Fibroblast of villous mesenchyme (primary cell): ENCODE measurements at regions not wholly inside any gene's neighbourhood (a gene's known extent, or its start where the extent isn't known, plus 50 kb on each side); places are given as distances from the start of the nearest gene placed in this dataset.

Experiments used
- DNase-seq: peaks from one replicate; pipeline ENCODE4 v3.0.0-alpha.2; 2010; ENCODE audit warnings: low read depth
- H3K4me3 ChIP-seq: 2 replicates; pipeline ENCODE4 v1.5.1; 2011; ENCODE audit warnings: low read depth, mild to moderate bottlenecking, low read length
- CTCF ChIP-seq: IDR thresholded peaks from 2 replicates; pipeline ENCODE4 v1.5.1; 2012; ENCODE audit warnings: low read depth, mild to moderate bottlenecking, low read length; ENCODE audit not compliant: insufficient read depth

DNA sequence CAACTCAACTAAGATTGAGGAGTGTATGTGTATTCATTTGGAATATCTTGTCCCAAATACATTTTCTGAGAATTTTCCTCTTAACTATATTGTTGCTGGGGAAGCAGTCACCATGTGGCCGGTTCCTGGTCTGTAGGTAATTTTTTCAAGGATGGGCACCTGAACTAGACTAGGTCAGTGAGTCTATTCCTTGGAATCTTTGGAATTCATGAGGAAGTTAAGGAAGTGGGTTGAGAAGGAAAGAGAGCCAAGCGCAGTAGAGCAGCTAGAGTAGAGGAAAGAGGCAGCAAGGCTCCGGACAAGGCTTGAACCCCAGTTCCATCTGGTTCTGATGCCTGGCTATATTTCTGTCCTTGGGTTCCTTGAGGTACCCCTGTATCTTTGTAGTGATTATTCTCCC lies 183.7 kb downstream of the DACT1 start:
- DNase-seq = no peak
- H3K4me3 ChIP-seq = no peak overlapping the region
- TF ChIP-seq CTCF = no peak

- DNase-seq = no peak
- TF ChIP-seq CTCF = no peak
- H3K4me3 ChIP-seq = no peak overlapping the region
Measured at GRCh38 chr14:58822856-58823255, 185.1 kb downstream of the DACT1 start.

DNA sequence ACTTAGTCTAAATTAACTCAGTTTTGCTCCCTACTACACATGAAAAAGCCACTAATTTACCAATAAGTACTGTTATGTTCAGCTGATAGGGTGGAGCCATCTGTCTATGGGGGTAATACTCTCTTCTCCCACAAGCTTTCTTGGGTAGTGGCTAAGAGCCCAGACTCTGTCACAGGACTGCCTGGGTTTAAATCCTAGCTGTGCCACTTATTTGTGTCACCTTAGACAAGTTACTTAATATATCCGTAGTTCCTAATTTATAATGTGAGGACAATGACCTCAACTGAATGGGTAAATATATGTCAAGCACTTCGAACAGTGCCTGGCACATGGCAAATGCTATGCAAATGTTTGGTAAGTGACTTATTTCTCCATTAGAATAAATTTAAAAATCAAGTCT lies 185.6 kb downstream of the DACT1 start:
- H3K4me3 ChIP-seq = no peak overlapping the region
- no peak for DNase-seq
- TF ChIP-seq CTCF = no peak

DNA sequence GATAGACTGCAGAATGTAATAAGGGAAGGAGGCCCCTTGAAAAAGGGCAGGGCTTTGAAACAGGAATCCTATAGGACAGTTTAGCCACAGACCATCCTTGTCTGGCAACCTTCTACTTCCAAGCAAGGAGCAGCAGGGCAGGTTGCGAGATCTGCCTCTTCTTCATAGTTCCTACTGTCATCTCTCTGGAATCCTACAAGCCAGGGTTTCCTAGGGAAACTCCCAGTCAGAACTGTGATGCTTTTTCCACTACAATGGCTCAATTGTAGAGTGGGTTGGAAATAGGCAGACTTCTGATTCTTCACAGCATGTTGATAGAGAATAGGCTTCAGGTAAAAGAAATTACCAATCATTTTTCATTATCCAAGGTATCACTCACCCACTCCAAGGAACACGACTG lies 186.3 kb downstream of the DACT1 start:
- no peak for DNase-seq
- TF ChIP-seq CTCF = no peak
- H3K4me3 ChIP-seq = no peak overlapping the region

- H3K4me3 ChIP-seq = no peak overlapping the region
- DNase-seq = no peak
Measured at GRCh38 chr14:58824796-58825195, 187.0 kb downstream of the DACT1 start.

GRCh38 chr14:58825606-58826005 lies 187.8 kb downstream of the DACT1 start:
- no peak for TF ChIP-seq CTCF
- no peak for DNase-seq
- H3K4me3 ChIP-seq = no peak overlapping the region

More at GRCh38 chr14:58824796-58825195, 187.0 kb downstream of the DACT1 start:
- TF ChIP-seq CTCF = no peak
